HG03342 (cell line): ENCODE measurements at regions not wholly inside any gene's neighbourhood (a gene's known extent, or its start where the extent isn't known, plus 50 kb on each side); places are given as distances from the start of the nearest gene placed in this dataset.

Experiments used
- ATAC-seq: cut with Tn5 transposase; IDR thresholded peaks from one replicate; pipeline ENCODE4 v1.9.1; 2021; ENCODE audit warnings: mild to moderate bottlenecking, moderate library complexity; ENCODE audit not compliant: unreplicated experiment

GRCh38 chr3:59116233-59116537, 66.4 kb upstream of the CFAP20DC start:
- ATAC-seq = no peak

- no peak for ATAC-seq
Observed at GRCh38 chr3:59115364-59116232, 65.8 kb upstream of the CFAP20DC start.

GRCh38 chr3:59107856-59108815, 58.3 kb upstream of the CFAP20DC start:
- no peak for ATAC-seq

- no peak for ATAC-seq
Observed at GRCh38 chr3:59106085-59106648, 56.3 kb upstream of the CFAP20DC start.

- no peak for ATAC-seq
Observed at GRCh38 chr3:59103552-59103951, 53.7 kb upstream of the CFAP20DC start.

GRCh38 chr3:59101231-59101736, 51.5 kb upstream of the CFAP20DC start:
- no peak for ATAC-seq
